Natural killer cell (primary cell): ENCODE measurements at regions not wholly inside any gene's neighbourhood (a gene's known extent, or its start where the extent isn't known, plus 50 kb on each side); places are given as distances from the start of the nearest gene placed in this dataset.

Source experiments
- ATAC-seq, 3 donors: fragments of 150-1000 bp in 2 of 3; fragments of 200-7000 bp in 1 of 3; cut with Tn5 transposase; 1 replicate in 1 of 3; 2 replicates in 2 of 3; pipeline ENCODE4 v1.10.0; 2021; ENCODE audit warnings: mild to moderate bottlenecking in 2 of 3, moderate library complexity in 2 of 3
- DNase-seq, 2 donors: peaks; one replicate each; pipeline versions ENCODE4 v3.0.0 to v3.0.0-alpha.2; 2013 to 2021; ENCODE audit warnings: mixed read lengths in 1 of 2
- H3K27ac ChIP-seq: one replicate; pipeline ENCODE4 v1.5.1; 2013; ENCODE audit warnings: mild to moderate bottlenecking, low read length
- H3K27me3 ChIP-seq: one replicate; pipeline ENCODE4 v1.6.1; 2013; ENCODE audit warnings: low read length; ENCODE audit not compliant: control insufficient read depth, insufficient read depth
- H3K36me3 ChIP-seq: one replicate; pipeline ENCODE4 v1.6.1; 2013; ENCODE audit warnings: low read length; ENCODE audit not compliant: control insufficient read depth, insufficient read depth
- H3K4me1 ChIP-seq: one replicate; pipeline ENCODE4 v1.6.1; 2013; ENCODE audit warnings: low read length; ENCODE audit not compliant: control insufficient read depth, insufficient read depth
- H3K4me3 ChIP-seq: one replicate; pipeline ENCODE4 v1.5.1; 2013; ENCODE audit warnings: low read length
- H3K9me3 ChIP-seq: one replicate; pipeline ENCODE4 v1.6.1; 2013; ENCODE audit warnings: low read length; ENCODE audit not compliant: control insufficient read depth, insufficient read depth
- H3K27ac Mint-ChIP-seq, 2 donors: one replicate each; pipeline ENCODE4 v1.8.0; 2022; ENCODE audit warnings: mild to moderate bottlenecking in 2 of 2, mixed read lengths in 2 of 2, moderate library complexity in 1 of 2
- H3K27me3 Mint-ChIP-seq, 2 donors: one replicate each; pipeline ENCODE4 v1.8.0; 2022; ENCODE audit warnings: low read depth in 2 of 2, mixed read lengths in 2 of 2
- H3K36me3 Mint-ChIP-seq: one replicate; pipeline ENCODE4 v1.8.0; 2022; ENCODE audit warnings: mixed read lengths
- H3K4me1 Mint-ChIP-seq, 2 donors: one replicate each; pipeline ENCODE4 v1.8.0; 2022; ENCODE audit warnings: mixed read lengths in 2 of 2
- H3K4me3 Mint-ChIP-seq: one replicate; pipeline ENCODE4 v1.8.0; 2022; ENCODE audit warnings: mild to moderate bottlenecking, moderate library complexity, mixed read lengths
- H3K9me3 Mint-ChIP-seq, 2 donors: one replicate each; pipeline ENCODE4 v1.8.0; 2022; ENCODE audit warnings: mixed read lengths in 2 of 2
- CTCF ChIP-seq: fragments of 200-600 bp; IDR thresholded peaks from one replicate; pipeline ENCODE4 v1.8.0; 2022; ENCODE audit warnings: antibody characterized with exemption
- WGBS: methylation state at CpG from one replicate; pipeline ENCODE4 v1.1.7; 2013; ENCODE audit warnings: missing lambda C conversion rate; ENCODE audit not compliant: insufficient coverage; 5-methylcytosine and 5-hydroxymethylcytosine counted together
- intact Hi-C: fragments of 100-400 bp; cut with micrococcal nuclease; formaldehyde crosslinking; loops from one replicate; pipeline ENCODE4 v1.14.2; 2022

GRCh38 chr3:117230924-117231323 is 521.3 kb downstream of the TUSC7 start:
- H3K4me1 Mint-ChIP-seq = no peaks in the 10 kb centered on the region
- ATAC-seq = no peak
- no peak overlapping the region for H3K4me3 Mint-ChIP-seq
- Histone ChIP-seq H3K27me3 (no peaks in the 10 kb centered on the region), H3K4me1 (no peaks in the 10 kb centered on the region), H3K27ac (no peak overlapping the region), H3K4me3 (no peak overlapping the region), H3K9me3 (no peaks in the 10 kb centered on the region), H3K36me3 (no peaks in the 10 kb centered on the region)
- WGBS = no CpG with 5 or more reads among the region's 2 CpGs
- no peak for DNase-seq
- no peak for TF ChIP-seq CTCF
- intact Hi-C loops = no loop called here
- no peaks in the 10 kb centered on the region for H3K36me3 Mint-ChIP-seq
- H3K27me3 Mint-ChIP-seq = no peaks in the 10 kb centered on the region
- peaks cover 11 to 13% of the 10 kb centered on the region in 2 donors for H3K9me3 Mint-ChIP-seq
- no peak overlapping the region for H3K27ac Mint-ChIP-seq

DNA sequence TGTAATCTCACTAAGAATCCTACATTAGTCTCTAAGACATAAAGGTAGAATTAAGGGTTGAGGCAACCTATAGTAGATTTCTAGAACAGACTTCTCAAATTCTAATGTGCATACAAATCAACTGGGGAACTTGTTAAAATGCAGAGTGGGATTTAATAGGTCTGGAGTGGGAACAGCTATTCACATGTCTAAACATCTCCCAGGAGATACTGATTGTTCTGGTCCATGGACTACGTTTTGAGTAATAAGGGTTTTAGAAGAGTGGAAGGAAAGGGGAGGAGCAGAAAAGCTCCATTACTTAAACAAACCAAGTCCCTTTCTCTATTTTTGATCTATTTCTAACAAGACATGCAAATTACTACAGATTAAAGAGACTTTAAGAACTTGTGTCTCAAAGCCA is 524.8 kb downstream of the TUSC7 start:
- WGBS = no CpG with 5 or more reads among the region's 1 CpG
- Histone ChIP-seq H3K4me1 (no peaks in the 10 kb centered on the region), H3K36me3 (no peaks in the 10 kb centered on the region), H3K27ac (no peak overlapping the region), H3K9me3 (no peaks in the 10 kb centered on the region), H3K4me3 (no peak overlapping the region), H3K27me3 (no peaks in the 10 kb centered on the region)
- TF ChIP-seq CTCF = no peak
- ATAC-seq (no peak), DNase-seq (no peak)
- no peaks in the 10 kb centered on the region for H3K36me3 Mint-ChIP-seq
- H3K27me3 Mint-ChIP-seq = no peaks in the 10 kb centered on the region
- no peak overlapping the region for H3K4me3 Mint-ChIP-seq
- peaks cover 6 to 7% of the 10 kb centered on the region in 2 donors for H3K9me3 Mint-ChIP-seq
- no peaks in the 10 kb centered on the region for H3K4me1 Mint-ChIP-seq
- no peak overlapping the region for H3K27ac Mint-ChIP-seq
- intact Hi-C loops = no loop called here

- WGBS = 75% methylated on average over 1 of the region's 1 CpG
- H3K4me3 ChIP-seq = no peak overlapping the region
- H3K9me3 Mint-ChIP-seq = peaks cover 8% of the 10 kb centered on the region in 2 donors
- no peak overlapping the region for H3K27ac ChIP-seq
- H3K9me3 ChIP-seq = no peaks in the 10 kb centered on the region
- no peaks in the 10 kb centered on the region for H3K36me3 ChIP-seq
- TF ChIP-seq CTCF = no peak
- H3K27me3 ChIP-seq = no peaks in the 10 kb centered on the region
- H3K4me1 ChIP-seq = no peaks in the 10 kb centered on the region
- H3K4me3 Mint-ChIP-seq = no peak overlapping the region
- no peaks in the 10 kb centered on the region for H3K27me3 Mint-ChIP-seq
- DNase-seq = no peak
- H3K36me3 Mint-ChIP-seq = no peaks in the 10 kb centered on the region
- no peak overlapping the region for H3K27ac Mint-ChIP-seq
- intact Hi-C loops = no loop called here
- no peak for ATAC-seq
- H3K4me1 Mint-ChIP-seq = no peaks in the 10 kb centered on the region
Measured at GRCh38 chr3:117235304-117235703, 525.7 kb downstream of the TUSC7 start.

DNA sequence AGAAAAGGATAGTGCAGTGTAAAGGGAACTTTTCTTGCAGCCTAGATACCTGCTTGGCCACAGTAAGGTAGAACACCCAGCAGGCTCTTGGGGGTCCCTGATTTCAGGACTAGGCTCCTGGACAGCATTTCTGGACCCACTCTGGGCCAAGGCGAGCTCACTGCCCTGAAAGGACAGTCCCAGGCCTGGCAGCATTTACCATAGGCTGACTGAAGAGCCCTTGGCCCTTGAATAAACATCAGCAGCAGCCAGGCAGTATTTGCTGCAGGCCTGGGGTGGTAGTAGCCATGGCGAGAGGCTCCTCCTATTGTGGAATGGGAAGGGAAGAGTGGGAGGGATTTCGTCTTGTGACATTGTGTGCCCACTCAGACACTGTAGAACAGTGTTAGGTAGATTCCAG is 529.2 kb downstream of the TUSC7 start:
- no peak overlapping the region for H3K27ac Mint-ChIP-seq
- H3K9me3 Mint-ChIP-seq = peaks cover 5 to 8% of the 10 kb centered on the region in 2 donors
- H3K36me3 ChIP-seq = no peaks in the 10 kb centered on the region
- H3K9me3 ChIP-seq = no peaks in the 10 kb centered on the region
- no peaks in the 10 kb centered on the region for H3K27me3 Mint-ChIP-seq
- H3K4me3 Mint-ChIP-seq = no peak overlapping the region
- no peak for TF ChIP-seq CTCF
- intact Hi-C loops = no loop called here
- no peak for ATAC-seq
- H3K27ac ChIP-seq = no peak overlapping the region
- no peaks in the 10 kb centered on the region for H3K36me3 Mint-ChIP-seq
- no peaks in the 10 kb centered on the region for H3K4me1 ChIP-seq
- H3K27me3 ChIP-seq = no peaks in the 10 kb centered on the region
- no peak overlapping the region for H3K4me3 ChIP-seq
- H3K4me1 Mint-ChIP-seq = no peaks in the 10 kb centered on the region
- DNase-seq = no peak
- 81% methylated on average over 3 of the region's 3 CpGs for WGBS
